ENCODE measurements at regions not wholly inside any gene's neighbourhood (a gene's known extent, or its start where the extent isn't known, plus 50 kb on each side); places are given as distances from the start of the nearest gene placed in this dataset.

GRCh38 chr2:236715077-236715476, 145.5 kb downstream of the ACKR3 start:
- no peak overlapping the region for H3K4me3 Mint-ChIP-seq
- H3K36me3 Mint-ChIP-seq: no peaks in the 10 kb centered on the region
- no peak for DNase-seq
- H3K9me3 Mint-ChIP-seq: no peaks in the 10 kb centered on the region
- ATAC-seq (ENCODE audit: low read depth): no peak
- no peak overlapping the region for H3K27ac Mint-ChIP-seq
- no peaks in the 10 kb centered on the region for H3K4me1 Mint-ChIP-seq
- H3K27me3 Mint-ChIP-seq: peaks cover 24% of the 10 kb centered on the region
- POLR2A ChIA-PET: no interaction called here

GRCh38 chr2:236715491-236715961, 145.9 kb downstream of the ACKR3 start:
- ATAC-seq (ENCODE audit: low read depth): no peak
- H3K27me3 Mint-ChIP-seq: peaks cover 24% of the 10 kb centered on the region
- POLR2A ChIA-PET: no interaction called here
- DNase-seq: no peak
- no peaks in the 10 kb centered on the region for H3K4me1 Mint-ChIP-seq
- no peak overlapping the region for H3K4me3 Mint-ChIP-seq
- no peaks in the 10 kb centered on the region for H3K36me3 Mint-ChIP-seq
- no peaks in the 10 kb centered on the region for H3K9me3 Mint-ChIP-seq
- no peak overlapping the region for H3K27ac Mint-ChIP-seq

- DNase-seq: no peak
- Mint-ChIP-seq H3K9me3 (no peaks in the 10 kb centered on the region), H3K36me3 (no peaks in the 10 kb centered on the region), H3K27me3 (peaks cover 28% of the 10 kb centered on the region), H3K4me1 (no peaks in the 10 kb centered on the region), H3K4me3 (no peak overlapping the region), H3K27ac (no peak overlapping the region)
- no peak for ATAC-seq (ENCODE audit: low read depth)
- POLR2A ChIA-PET: no interaction called here
Observed at GRCh38 chr2:236717120-236717519, 147.5 kb downstream of the ACKR3 start.

- H3K36me3 Mint-ChIP-seq: no peaks in the 10 kb centered on the region
Observed at GRCh38 chr2:236717729-236718128, 148.1 kb downstream of the ACKR3 start.

GRCh38 chr2:236718207-236718992, 148.8 kb downstream of the ACKR3 start:
- Mint-ChIP-seq H3K4me3 (no peak overlapping the region), H3K27ac (no peak overlapping the region), H3K9me3 (no peaks in the 10 kb centered on the region), H3K36me3 (no peaks in the 10 kb centered on the region), H3K27me3 (peaks cover 24% of the 10 kb centered on the region), H3K4me1 (no peaks in the 10 kb centered on the region)
- DNase-seq (no peak), ATAC-seq (ENCODE audit: low read depth) (no peak)
- POLR2A ChIA-PET: no interaction called here

More at GRCh38 chr2:236717729-236718128, 148.1 kb downstream of the ACKR3 start:
- POLR2A ChIA-PET: no interaction called here
- Mint-ChIP-seq H3K27me3 (peaks cover 28% of the 10 kb centered on the region), H3K27ac (no peak overlapping the region), H3K9me3 (no peaks in the 10 kb centered on the region), H3K4me1 (no peaks in the 10 kb centered on the region), H3K4me3 (no peak overlapping the region)
- no peak for DNase-seq
- no peak for ATAC-seq (ENCODE audit: low read depth)

GRCh38 chr2:236719192-236719635, 149.6 kb downstream of the ACKR3 start:
- ATAC-seq (ENCODE audit: low read depth): no peak

GRCh38 chr2:236720974-236721540, 151.4 kb downstream of the ACKR3 start:
- ATAC-seq (ENCODE audit: low read depth): no peak
- Mint-ChIP-seq H3K27me3 (peaks cover 15% of the 10 kb centered on the region), H3K36me3 (no peaks in the 10 kb centered on the region), H3K27ac (no peak overlapping the region), H3K9me3 (no peaks in the 10 kb centered on the region), H3K4me1 (no peaks in the 10 kb centered on the region), H3K4me3 (no peak overlapping the region)
- no peak for DNase-seq
- POLR2A ChIA-PET: no interaction called here

More at GRCh38 chr2:236719192-236719635, 149.6 kb downstream of the ACKR3 start:
- no peaks in the 10 kb centered on the region for H3K36me3 Mint-ChIP-seq
- POLR2A ChIA-PET: no interaction called here
- H3K27me3 Mint-ChIP-seq: peaks cover 24% of the 10 kb centered on the region
- H3K9me3 Mint-ChIP-seq: no peaks in the 10 kb centered on the region
- H3K4me1 Mint-ChIP-seq: no peaks in the 10 kb centered on the region
- no peak overlapping the region for H3K27ac Mint-ChIP-seq
- H3K4me3 Mint-ChIP-seq: no peak overlapping the region
- DNase-seq: no peak

GRCh38 chr2:236724200-236724599, 154.6 kb downstream of the ACKR3 start:
- Mint-ChIP-seq H3K36me3 (no peaks in the 10 kb centered on the region), H3K4me3 (no peak overlapping the region), H3K9me3 (no peaks in the 10 kb centered on the region), H3K4me1 (no peaks in the 10 kb centered on the region), H3K27me3 (peaks cover 7% of the 10 kb centered on the region), H3K27ac (no peak overlapping the region)
- ATAC-seq (ENCODE audit: low read depth) (no peak), DNase-seq (no peak)
- POLR2A ChIA-PET: no interaction called here

- Mint-ChIP-seq H3K36me3 (no peaks in the 10 kb centered on the region), H3K4me3 (no peak overlapping the region), H3K27me3 (peaks cover 3% of the 10 kb centered on the region), H3K9me3 (no peaks in the 10 kb centered on the region), H3K27ac (no peak overlapping the region), H3K4me1 (no peaks in the 10 kb centered on the region)
- ATAC-seq (ENCODE audit: low read depth) (no peak), DNase-seq (no peak)
- POLR2A ChIA-PET: no interaction called here
Observed at GRCh38 chr2:236726701-236727450, 157.3 kb downstream of the ACKR3 start.

- DNase-seq: no peak
- Mint-ChIP-seq H3K4me1 (no peaks in the 10 kb centered on the region), H3K9me3 (no peaks in the 10 kb centered on the region), H3K36me3 (no peaks in the 10 kb centered on the region), H3K27me3 (peaks cover 3% of the 10 kb centered on the region), H3K4me3 (no peak overlapping the region), H3K27ac (no peak overlapping the region)
- POLR2A ChIA-PET: no interaction called here
- no peak for ATAC-seq (ENCODE audit: low read depth)
Observed at GRCh38 chr2:236728916-236729670, 159.5 kb downstream of the ACKR3 start.

- H3K9me3 Mint-ChIP-seq: no peaks in the 10 kb centered on the region
- no peaks in the 10 kb centered on the region for H3K4me1 Mint-ChIP-seq
- ATAC-seq (ENCODE audit: low read depth) (no peak), DNase-seq (no peak)
- no peaks in the 10 kb centered on the region for H3K36me3 Mint-ChIP-seq
- POLR2A ChIA-PET: no interaction called here
- H3K27ac Mint-ChIP-seq: no peak overlapping the region
- H3K4me3 Mint-ChIP-seq: no peak overlapping the region
- peaks cover 3% of the 10 kb centered on the region for H3K27me3 Mint-ChIP-seq
Observed at GRCh38 chr2:236730393-236730792, 160.8 kb downstream of the ACKR3 start.

- Mint-ChIP-seq H3K9me3 (no peaks in the 10 kb centered on the region), H3K27ac (no peak overlapping the region), H3K27me3 (peaks cover 3% of the 10 kb centered on the region), H3K4me3 (no peak overlapping the region), H3K36me3 (no peaks in the 10 kb centered on the region), H3K4me1 (no peaks in the 10 kb centered on the region)
- DNase-seq (no peak), ATAC-seq (ENCODE audit: low read depth) (no peak)
- POLR2A ChIA-PET: no interaction called here
Observed at GRCh38 chr2:236731767-236732580, 162.3 kb downstream of the ACKR3 start.

GRCh38 chr2:236733156-236733555, 163.5 kb downstream of the ACKR3 start:
- H3K4me3 Mint-ChIP-seq: no peak overlapping the region
- H3K27ac Mint-ChIP-seq: no peak overlapping the region
- no peak for DNase-seq
- ATAC-seq (ENCODE audit: low read depth): no peak
- H3K4me1 Mint-ChIP-seq: no peaks in the 10 kb centered on the region
- peaks cover 3% of the 10 kb centered on the region for H3K27me3 Mint-ChIP-seq
- POLR2A ChIA-PET: no interaction called here
- H3K9me3 Mint-ChIP-seq: no peaks in the 10 kb centered on the region
- no peaks in the 10 kb centered on the region for H3K36me3 Mint-ChIP-seq
